AML-193 (cell line): ENCODE measurements at regions not wholly inside any gene's neighbourhood (a gene's known extent, or its start where the extent isn't known, plus 50 kb on each side); places are given as distances from the start of the nearest gene placed in this dataset.
"Not testable (repeated sequence)": the region's sequence is repeated elsewhere in the genome, so short reads cannot be mapped to it uniquely, and the experiment has no call there.

Experiments used
- DNase-seq, 2 experiments: peaks; one replicate each; lab custom pipeline; 2025; lab: John Stamatoyannopoulos, UW

GRCh38 chr14:105678057-105678456, 151.7 kb downstream of the TMEM121 start:
- not testable (repeated sequence) for DNase-seq

- DNase-seq: not testable (repeated sequence)
Measured at GRCh38 chr14:105678996-105679958, 152.9 kb downstream of the TMEM121 start.

- not testable (repeated sequence) for DNase-seq
Measured at GRCh38 chr14:105679959-105680735, 153.8 kb downstream of the TMEM121 start.

GRCh38 chr14:105680736-105681098, 154.3 kb downstream of the TMEM121 start:
- not testable (repeated sequence) for DNase-seq

- not testable (repeated sequence) for DNase-seq
Measured at GRCh38 chr14:105681606-105682185, 155.3 kb downstream of the TMEM121 start.

GRCh38 chr14:105682442-105682841, 156.1 kb downstream of the TMEM121 start:
- DNase-seq: not testable (repeated sequence)

GRCh38 chr14:105682956-105683570, 156.7 kb downstream of the TMEM121 start:
- no peak for DNase-seq

- DNase-seq: not testable (repeated sequence)
Measured at GRCh38 chr14:105684056-105684455, 157.7 kb downstream of the TMEM121 start.

GRCh38 chr14:105684597-105684996, 158.2 kb downstream of the TMEM121 start:
- not testable (repeated sequence) for DNase-seq

- no peak for DNase-seq
Measured at GRCh38 chr14:105685003-105685402, 158.6 kb downstream of the TMEM121 start.

GRCh38 chr14:105685605-105686004, 159.2 kb downstream of the TMEM121 start:
- DNase-seq: not testable (repeated sequence)

- not testable (repeated sequence) for DNase-seq
Measured at GRCh38 chr14:105686050-105686449, 159.7 kb downstream of the TMEM121 start.

GRCh38 chr14:105686462-105687170, 160.2 kb downstream of the TMEM121 start:
- not testable (repeated sequence) for DNase-seq

GRCh38 chr14:105687171-105688022, 161.0 kb downstream of the TMEM121 start:
- not testable (repeated sequence) for DNase-seq

- DNase-seq: not testable (repeated sequence)
Measured at GRCh38 chr14:105688023-105688351, 161.6 kb downstream of the TMEM121 start.

GRCh38 chr14:105688664-105689221, 162.4 kb downstream of the TMEM121 start:
- not testable (repeated sequence) for DNase-seq

- DNase-seq: no peak
Measured at GRCh38 chr14:105689722-105690121, 163.3 kb downstream of the TMEM121 start.

- DNase-seq: no peak
Measured at GRCh38 chr14:105690671-105691070, 164.3 kb downstream of the TMEM121 start.

- DNase-seq: not testable (repeated sequence)
Measured at GRCh38 chr14:105691321-105692109, 165.1 kb downstream of the TMEM121 start.
